IPS-18a (cell line): ENCODE measurements at regions not wholly inside any gene's neighbourhood (a gene's known extent, or its start where the extent isn't known, plus 50 kb on each side); places are given as distances from the start of the nearest gene placed in this dataset.

Source experiments
- H3K27ac ChIP-seq: one replicate; pipeline ENCODE4 v1.5.1; 2013; ENCODE audit warnings: low read length
- H3K27me3 ChIP-seq: one replicate; pipeline ENCODE4 v1.6.1; 2013; ENCODE audit warnings: mild to moderate bottlenecking, low read length; ENCODE audit not compliant: control insufficient read depth, insufficient read depth
- H3K36me3 ChIP-seq: one replicate; pipeline ENCODE4 v1.6.1; 2013; ENCODE audit warnings: low read depth, low read length; ENCODE audit not compliant: control insufficient read depth
- H3K4me1 ChIP-seq: one replicate; pipeline ENCODE4 v1.6.1; 2013; ENCODE audit warnings: low read depth, low read length; ENCODE audit not compliant: control insufficient read depth
- H3K4me3 ChIP-seq: one replicate; pipeline ENCODE4 v1.5.1; 2013; ENCODE audit warnings: low read length
- H3K9ac ChIP-seq: one replicate; pipeline ENCODE4 v1.6.1; 2013; ENCODE audit warnings: mild to moderate bottlenecking, low read length, moderate library complexity
- H3K9me3 ChIP-seq: one replicate; pipeline ENCODE4 v1.6.1; 2013; ENCODE audit warnings: low read depth, low read length; ENCODE audit not compliant: control insufficient read depth

DNA sequence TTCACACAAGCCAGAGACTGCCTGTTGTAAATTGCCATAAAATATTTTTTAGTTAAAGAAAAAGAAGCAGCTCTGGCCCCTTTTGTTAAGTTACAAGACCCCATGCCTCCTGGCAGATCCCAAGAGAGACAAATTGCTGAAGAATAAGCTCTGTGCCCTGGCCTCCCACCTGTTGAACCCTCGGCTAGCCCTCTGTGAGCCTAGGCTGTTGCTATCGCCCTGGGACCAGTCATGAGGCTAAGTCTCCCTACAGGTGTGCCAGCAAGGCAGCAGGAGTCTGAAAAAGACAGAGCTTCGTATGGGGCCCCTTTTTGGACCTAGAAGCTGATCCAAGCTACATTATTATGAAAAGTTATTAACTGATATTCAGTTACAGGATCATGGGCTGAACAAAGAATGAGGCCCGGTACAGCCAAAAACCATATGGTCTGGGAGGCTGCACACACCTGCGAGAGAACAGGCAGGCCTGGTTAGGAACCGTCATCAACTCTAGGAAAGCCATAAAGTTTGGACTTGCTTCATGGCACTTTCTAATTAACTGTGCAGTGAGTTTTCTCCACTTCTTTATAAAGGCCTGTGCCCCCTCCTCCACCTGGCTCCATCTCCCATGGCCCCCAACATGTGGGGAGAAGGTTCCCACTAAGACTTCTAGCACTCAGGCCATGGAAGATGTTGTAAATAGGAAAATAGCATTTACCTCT, 384.7 kb downstream of the ENC1 start:
- no peaks in the 10 kb centered on the region for H3K9me3 ChIP-seq
- no peak overlapping the region for H3K9ac ChIP-seq
- H3K27ac ChIP-seq, result no peak overlapping the region
- H3K36me3 ChIP-seq, result no peaks in the 10 kb centered on the region
- H3K27me3 ChIP-seq, result no peaks in the 10 kb centered on the region
- H3K4me3 ChIP-seq, result no peak overlapping the region
- H3K4me1 ChIP-seq, result peaks cover 24% of the 10 kb centered on the region

DNA sequence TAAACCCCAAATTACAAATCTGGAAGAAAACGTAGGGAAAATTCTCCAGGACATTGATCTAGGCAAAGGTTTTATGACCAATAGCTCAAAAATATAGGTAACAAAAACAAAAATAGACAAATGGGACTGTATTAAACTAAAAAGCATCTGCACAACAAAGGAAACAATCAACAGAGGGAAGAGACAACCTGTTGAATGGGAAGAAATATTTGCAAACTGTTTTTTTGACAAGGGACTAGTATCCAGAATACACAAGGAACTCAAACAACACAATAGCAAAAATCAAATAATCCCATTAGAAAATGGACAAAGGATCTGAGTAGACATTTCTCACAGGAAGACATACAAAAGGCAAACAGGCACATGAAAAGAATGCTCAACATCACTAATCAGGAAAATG, 386.3 kb downstream of the ENC1 start:
- H3K27me3 ChIP-seq, result no peaks in the 10 kb centered on the region
- no peak overlapping the region for H3K9ac ChIP-seq
- no peak overlapping the region for H3K4me3 ChIP-seq
- no peak overlapping the region for H3K27ac ChIP-seq
- H3K36me3 ChIP-seq, result no peaks in the 10 kb centered on the region
- H3K4me1 ChIP-seq, result peaks cover 24% of the 10 kb centered on the region
- H3K9me3 ChIP-seq, result no peaks in the 10 kb centered on the region

DNA sequence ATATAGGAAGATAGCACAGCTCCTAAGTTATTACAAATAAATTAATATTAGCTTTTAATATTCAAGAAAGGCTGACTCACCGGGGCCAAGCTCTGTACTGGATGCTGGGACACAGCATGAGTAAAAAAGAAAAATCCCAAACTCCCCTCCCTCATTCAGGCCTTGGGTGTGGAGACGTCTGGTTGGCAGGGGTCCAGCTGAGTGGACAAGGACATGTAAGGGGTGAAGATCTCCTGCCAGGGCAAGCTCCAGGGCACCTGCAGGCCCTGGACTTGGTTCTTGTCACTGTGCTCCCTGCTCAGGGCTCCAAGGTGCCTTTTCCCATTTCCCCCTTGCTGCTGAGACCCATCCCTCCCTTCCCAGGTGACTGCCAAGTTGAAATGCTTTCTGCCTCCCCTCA, 388.5 kb downstream of the ENC1 start:
- H3K4me1 ChIP-seq, result peaks cover 8% of the 10 kb centered on the region
- H3K4me3 ChIP-seq, result no peak overlapping the region
- H3K27me3 ChIP-seq, result no peaks in the 10 kb centered on the region
- no peaks in the 10 kb centered on the region for H3K36me3 ChIP-seq
- H3K27ac ChIP-seq, result no peak overlapping the region
- no peaks in the 10 kb centered on the region for H3K9me3 ChIP-seq
- H3K9ac ChIP-seq, result no peak overlapping the region

DNA sequence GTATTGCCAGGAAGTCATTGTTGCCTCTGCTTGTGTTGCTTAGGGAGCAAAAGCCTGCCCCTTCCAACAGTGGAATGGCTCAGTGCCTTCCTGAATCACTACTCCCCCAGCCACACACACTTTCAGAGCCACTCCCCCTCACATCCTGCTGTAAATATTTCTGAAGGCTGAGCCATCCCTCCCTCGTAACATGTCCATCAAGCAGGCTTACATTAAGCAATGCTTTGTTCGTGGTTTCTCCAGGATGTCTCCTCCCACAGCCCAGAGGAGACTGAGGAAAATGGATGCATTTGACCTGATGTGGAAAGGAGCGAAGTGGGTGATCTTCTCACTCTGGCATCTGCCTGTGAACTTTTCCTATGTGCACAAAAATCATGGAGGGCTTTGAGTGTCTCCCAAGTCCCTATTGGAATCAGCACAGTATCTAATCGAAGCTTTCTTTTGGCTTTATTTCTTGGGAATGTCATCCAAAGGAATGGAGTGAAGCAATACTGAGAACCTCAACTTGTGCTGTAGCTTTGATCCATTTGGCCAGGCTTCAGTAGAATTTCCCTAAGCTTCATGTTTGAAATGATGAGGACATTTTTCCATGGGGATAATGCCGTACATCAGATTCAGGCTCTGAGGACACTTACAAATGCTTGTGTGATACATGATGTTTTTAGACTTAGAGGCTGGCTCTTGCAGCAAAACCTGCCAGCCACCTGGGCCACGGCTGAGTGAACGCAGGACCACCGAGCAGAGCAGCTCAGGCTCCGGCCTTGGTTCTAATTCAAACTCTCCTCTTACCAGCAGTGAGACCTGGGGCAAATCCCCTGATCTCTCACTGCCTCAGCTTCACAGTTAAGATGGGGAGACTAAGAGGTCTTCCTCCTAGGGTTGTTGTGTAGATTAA, 389.1 kb downstream of the ENC1 start:
- H3K9me3 ChIP-seq, result no peaks in the 10 kb centered on the region
- H3K27me3 ChIP-seq, result no peaks in the 10 kb centered on the region
- no peak overlapping the region for H3K27ac ChIP-seq

DNA sequence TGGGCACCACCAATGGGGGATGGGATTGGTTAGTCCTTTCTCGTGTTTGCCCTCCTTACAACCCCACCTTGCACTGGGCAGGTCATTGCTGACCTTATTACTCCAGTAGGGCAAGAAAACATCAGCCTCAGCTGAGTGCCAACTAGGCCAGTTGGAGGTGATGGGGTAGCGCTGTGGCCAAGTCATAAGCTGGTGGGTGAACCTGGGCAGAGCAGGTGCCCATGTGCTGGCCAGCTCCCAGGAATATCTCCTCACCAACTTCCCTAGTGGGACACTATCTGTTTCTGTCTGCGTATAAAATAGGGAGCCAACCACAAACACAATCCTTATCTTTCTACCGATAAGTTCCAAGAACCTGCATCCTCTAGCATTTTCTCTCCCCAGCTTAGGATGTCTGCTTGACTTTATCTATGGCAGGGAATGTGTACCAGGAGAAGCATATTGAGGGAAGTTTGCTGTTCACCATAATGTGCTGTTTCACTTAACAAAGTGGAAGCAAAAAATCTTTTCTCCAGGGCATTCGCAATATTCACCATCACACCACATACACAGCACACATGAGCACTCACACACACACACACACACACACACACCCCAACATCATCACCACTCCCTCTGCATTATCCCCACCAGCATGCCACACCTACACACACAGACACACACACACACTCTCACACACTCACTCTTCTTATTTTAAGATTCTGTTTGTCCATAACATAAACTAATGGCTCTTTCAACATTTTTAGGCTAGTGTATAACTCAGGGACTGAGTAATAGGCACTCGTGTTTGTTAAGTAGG, 390.0 kb downstream of the ENC1 start:
- no peak overlapping the region for H3K27ac ChIP-seq

More for the DNA sequence above, 389.1 kb downstream of the ENC1 start:
- no peak overlapping the region for H3K9ac ChIP-seq
- H3K4me3 ChIP-seq, result no peak overlapping the region
- H3K36me3 ChIP-seq, result no peaks in the 10 kb centered on the region
- H3K4me1 ChIP-seq, result peaks cover 5% of the 10 kb centered on the region

DNA sequence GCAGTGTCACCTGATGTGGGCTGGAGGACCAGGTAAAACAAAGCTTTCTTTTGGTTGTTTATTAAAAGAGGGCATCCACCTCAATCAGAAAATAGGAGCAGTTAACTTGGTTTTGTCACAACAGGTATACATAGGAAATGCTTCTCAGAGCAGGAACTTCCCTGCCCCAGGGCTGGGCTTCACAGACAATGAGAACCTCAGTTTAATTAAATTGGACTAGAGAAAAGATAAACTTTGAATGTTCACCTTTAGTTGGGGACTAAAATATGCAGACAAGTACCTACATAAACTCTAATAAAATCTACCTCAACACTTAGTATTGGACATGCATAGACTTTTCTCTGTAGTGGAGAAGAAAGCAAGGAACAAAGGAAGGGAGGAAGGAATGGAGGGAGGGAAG, 392.0 kb downstream of the ENC1 start:
- Histone ChIP-seq H3K27me3 (no peaks in the 10 kb centered on the region), H3K4me1 (peaks cover 5% of the 10 kb centered on the region), H3K27ac (no peak overlapping the region), H3K36me3 (no peaks in the 10 kb centered on the region), H3K4me3 (no peak overlapping the region), H3K9ac (no peak overlapping the region), H3K9me3 (no peaks in the 10 kb centered on the region)

More for the DNA sequence above, 390.0 kb downstream of the ENC1 start:
- Histone ChIP-seq H3K9me3 (no peaks in the 10 kb centered on the region), H3K27me3 (no peaks in the 10 kb centered on the region), H3K9ac (no peak overlapping the region), H3K36me3 (no peaks in the 10 kb centered on the region), H3K4me3 (no peak overlapping the region), H3K4me1 (peaks cover 5% of the 10 kb centered on the region)

DNA sequence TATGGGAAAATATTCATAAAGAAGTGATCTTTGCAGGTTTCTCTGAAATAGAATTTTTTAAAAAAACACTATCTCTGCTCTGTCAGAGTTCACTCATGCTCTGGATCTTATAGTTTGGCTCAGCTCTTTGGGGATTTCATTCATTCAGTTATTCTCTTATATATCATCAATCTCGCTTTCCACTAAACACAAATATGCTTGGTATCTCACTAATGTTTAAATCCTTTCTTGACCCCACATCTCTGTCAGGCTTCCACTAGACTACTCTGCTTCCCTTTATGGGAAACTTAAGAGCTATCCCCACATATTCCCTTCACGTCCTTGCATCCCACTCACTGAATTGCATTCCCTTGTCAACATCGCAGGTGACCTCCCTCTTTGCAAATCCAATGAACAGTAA, 396.1 kb downstream of the ENC1 start:
- Histone ChIP-seq H3K27ac (no peak overlapping the region), H3K36me3 (no peaks in the 10 kb centered on the region), H3K4me1 (no peaks in the 10 kb centered on the region), H3K9me3 (no peaks in the 10 kb centered on the region), H3K4me3 (no peak overlapping the region), H3K9ac (no peak overlapping the region), H3K27me3 (no peaks in the 10 kb centered on the region)

DNA sequence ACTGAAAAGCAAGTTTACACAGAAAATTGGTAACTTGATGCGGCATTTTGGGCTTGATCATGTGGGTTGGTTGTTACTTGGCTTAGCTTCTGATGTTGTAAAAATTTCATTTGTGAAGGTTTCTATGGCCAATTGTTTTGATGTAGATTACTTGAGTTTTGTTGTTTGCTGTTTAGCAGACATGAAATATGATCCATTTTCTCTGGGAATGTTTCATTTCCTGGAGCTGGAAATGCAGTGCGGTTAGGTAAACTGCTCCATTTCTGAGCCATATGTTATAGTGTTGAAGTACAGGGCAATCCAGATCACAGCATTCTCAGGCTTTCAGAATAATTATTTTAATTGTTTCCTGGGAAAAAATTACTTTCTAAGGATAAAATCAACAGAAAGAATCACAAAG, 396.9 kb downstream of the ENC1 start:
- H3K9me3 ChIP-seq, result no peaks in the 10 kb centered on the region
- H3K27ac ChIP-seq, result no peak overlapping the region
- H3K4me1 ChIP-seq, result no peaks in the 10 kb centered on the region
- H3K27me3 ChIP-seq, result no peaks in the 10 kb centered on the region
- no peak overlapping the region for H3K9ac ChIP-seq
- no peak overlapping the region for H3K4me3 ChIP-seq
- no peaks in the 10 kb centered on the region for H3K36me3 ChIP-seq

DNA sequence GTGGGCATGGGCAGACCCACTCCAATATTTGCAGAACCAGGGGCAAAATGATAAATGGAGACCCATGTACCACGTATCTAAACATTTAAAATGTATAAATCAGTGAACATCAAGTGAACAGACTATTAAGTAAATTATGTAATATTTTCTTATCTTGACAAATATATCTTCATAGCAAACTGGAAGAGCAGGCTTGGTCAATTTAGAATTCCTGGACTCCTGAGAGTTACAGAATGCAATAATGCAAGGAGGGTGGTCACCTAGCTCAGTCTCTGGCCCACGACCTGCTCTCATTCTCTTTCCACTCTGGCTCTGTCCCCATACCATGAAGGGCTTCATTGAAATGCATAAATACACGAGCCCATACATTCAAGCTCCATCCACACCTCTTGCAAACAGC, 398.0 kb downstream of the ENC1 start:
- Histone ChIP-seq H3K4me1 (no peaks in the 10 kb centered on the region), H3K9ac (no peak overlapping the region), H3K27ac (no peak overlapping the region), H3K9me3 (no peaks in the 10 kb centered on the region), H3K36me3 (no peaks in the 10 kb centered on the region), H3K4me3 (no peak overlapping the region), H3K27me3 (no peaks in the 10 kb centered on the region)

DNA sequence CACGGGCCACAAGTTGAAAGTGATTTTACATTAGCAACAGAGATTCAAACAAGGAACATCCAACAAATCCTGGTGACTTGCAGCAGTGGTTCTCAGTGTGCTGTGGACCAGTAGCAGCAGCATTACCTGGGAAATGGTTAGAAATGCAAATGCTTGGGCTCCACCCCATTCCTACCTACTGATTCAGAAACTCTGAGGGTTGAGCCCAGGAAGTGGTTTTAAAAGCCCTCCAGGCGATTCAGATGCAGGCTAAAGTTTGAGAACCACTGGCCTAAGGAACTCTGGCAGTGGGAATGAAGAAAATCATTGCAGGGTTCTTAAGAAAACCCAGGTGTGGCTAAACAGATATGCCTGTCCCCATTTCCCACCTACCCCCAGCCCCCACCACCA, 398.8 kb downstream of the ENC1 start:
- H3K27me3 ChIP-seq, result no peaks in the 10 kb centered on the region
- no peaks in the 10 kb centered on the region for H3K9me3 ChIP-seq

More for the DNA sequence above, 398.8 kb downstream of the ENC1 start:
- Histone ChIP-seq H3K4me3 (no peak overlapping the region), H3K36me3 (no peaks in the 10 kb centered on the region), H3K4me1 (no peaks in the 10 kb centered on the region), H3K27ac (no peak overlapping the region), H3K9ac (no peak overlapping the region)
